Spinal cord (tissue), 9 donors: ENCODE measurements at regions not wholly inside any gene's neighbourhood (a gene's known extent, or its start where the extent isn't known, plus 50 kb on each side); places are given as distances from the start of the nearest gene placed in this dataset.

ENCODE experiments used
- DNase-seq, 6 donors: peaks; one replicate each; pipeline versions ENCODE4 v3.0.0 to v3.0.0-alpha.2; 2013 to 2015; ENCODE audit warnings: low spot score in 6 of 6, low read depth in 4 of 6
- H3K27ac ChIP-seq: one replicate; pipeline ENCODE4 v1.5.1; 2013; ENCODE audit warnings: low read depth, low read length, control low read depth
- H3K27me3 ChIP-seq: one replicate; pipeline ENCODE4 v1.6.1; 2013; ENCODE audit warnings: low read length; ENCODE audit not compliant: control insufficient read depth, insufficient read depth
- H3K36me3 ChIP-seq: one replicate; pipeline ENCODE4 v1.6.1; 2013; ENCODE audit warnings: low read length; ENCODE audit not compliant: control insufficient read depth, insufficient read depth
- H3K4me1 ChIP-seq: one replicate; pipeline ENCODE4 v1.6.1; 2013; ENCODE audit warnings: low read length; ENCODE audit not compliant: control insufficient read depth, insufficient read depth
- H3K4me3 ChIP-seq: one replicate; pipeline ENCODE4 v1.5.1; 2013; ENCODE audit warnings: low read depth, low read length, control low read depth
- H3K9me3 ChIP-seq: one replicate; pipeline ENCODE4 v1.6.1; 2013; ENCODE audit warnings: low read length; ENCODE audit not compliant: control insufficient read depth, insufficient read depth
- WGBS: methylation state at CpG from one replicate; pipeline ENCODE4 v1.1.5; 2013; ENCODE audit warnings: missing lambda C conversion rate; ENCODE audit not compliant: insufficient coverage; 5-methylcytosine and 5-hydroxymethylcytosine counted together
- donor health status: healthy.

DNA sequence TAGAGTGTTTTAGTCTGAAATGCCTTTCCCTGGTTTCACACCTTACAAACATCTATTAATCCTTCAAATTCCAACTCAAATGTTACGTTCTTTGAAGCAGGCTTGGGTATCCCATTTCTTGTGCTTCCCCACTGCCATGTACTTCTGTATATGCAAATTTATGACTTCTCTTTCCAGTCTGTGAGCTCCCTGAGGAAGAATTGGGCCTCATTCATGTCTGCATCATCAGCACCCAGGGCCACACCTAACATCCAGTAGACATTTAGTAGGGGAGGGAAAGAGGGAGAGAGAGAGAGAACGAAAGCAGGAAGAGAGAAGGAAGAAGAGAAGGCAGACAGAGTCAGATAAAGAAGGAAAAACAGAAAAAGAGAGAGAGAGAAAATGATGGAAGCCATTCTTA lies 53.3 kb upstream of the KY start:
- no peak for DNase-seq
- H3K27me3 ChIP-seq, result no peaks in the 10 kb centered on the region
- 88% methylated on average over 1 of the region's 2 CpGs for WGBS
- H3K27ac ChIP-seq, result no peak overlapping the region
- no peaks in the 10 kb centered on the region for H3K36me3 ChIP-seq
- H3K9me3 ChIP-seq, result no peaks in the 10 kb centered on the region
- H3K4me1 ChIP-seq, result peaks cover 4% of the 10 kb centered on the region
- no peak overlapping the region for H3K4me3 ChIP-seq

DNA sequence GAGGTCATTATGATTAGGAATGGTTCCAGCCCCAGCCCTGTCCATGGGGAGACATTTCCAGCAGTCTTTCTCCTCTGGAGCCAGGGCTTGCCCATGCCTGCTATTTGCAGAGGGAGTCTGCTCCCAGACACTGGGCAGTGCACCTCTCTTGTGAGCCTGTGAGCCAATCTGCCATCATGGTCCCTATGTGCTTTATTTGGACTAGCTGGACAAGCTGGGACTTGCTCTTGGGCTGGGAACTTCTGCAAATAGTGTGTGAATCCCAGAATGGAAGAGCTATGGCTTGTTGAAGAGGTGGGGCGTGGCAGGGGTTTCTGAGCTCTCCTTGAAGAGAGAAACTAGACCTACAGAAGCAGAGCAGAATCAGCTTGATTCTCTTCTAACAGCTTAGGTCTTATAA lies 53.7 kb upstream of the KY start:
- WGBS, result no CpG with 5 or more reads among the region's 1 CpG
- no peak overlapping the region for H3K4me3 ChIP-seq
- no peaks in the 10 kb centered on the region for H3K27me3 ChIP-seq
- no peak for DNase-seq
- H3K27ac ChIP-seq, result no peak overlapping the region
- H3K9me3 ChIP-seq, result no peaks in the 10 kb centered on the region
- no peaks in the 10 kb centered on the region for H3K4me1 ChIP-seq
- H3K36me3 ChIP-seq, result no peaks in the 10 kb centered on the region

DNA sequence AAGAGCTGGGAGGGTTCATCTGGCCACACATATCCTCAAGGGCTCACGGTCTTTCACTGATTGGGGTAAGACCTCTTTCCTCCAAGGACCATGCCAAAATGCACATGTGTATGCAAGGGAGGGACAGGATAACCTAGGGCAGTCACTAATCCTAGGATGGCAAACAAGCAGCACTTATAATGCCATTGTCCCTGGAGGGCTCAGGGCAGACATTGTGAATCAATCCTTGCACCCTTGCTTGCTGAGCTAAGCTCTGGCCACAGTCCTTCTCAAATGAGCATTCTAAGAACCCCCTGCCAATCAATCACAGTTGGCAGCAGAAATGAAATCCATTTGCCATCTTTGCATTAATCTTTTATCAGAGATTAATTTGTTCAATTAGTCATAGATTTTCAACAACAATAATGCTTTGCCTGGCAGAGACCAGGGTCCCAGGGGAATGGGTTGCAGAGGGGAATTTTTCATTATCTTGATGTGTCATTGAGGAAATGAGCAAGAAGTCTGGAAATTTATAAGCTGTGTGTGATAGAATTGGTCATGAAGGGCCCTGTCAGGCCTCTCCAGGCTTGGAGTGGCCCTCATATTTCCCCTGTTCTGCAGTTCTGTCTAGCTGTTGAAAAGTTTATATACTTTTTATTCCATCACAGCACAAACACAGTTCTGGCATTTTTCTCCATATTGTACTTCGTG lies 57.2 kb upstream of the KY start:
- Histone ChIP-seq H3K36me3 (no peaks in the 10 kb centered on the region), H3K27me3 (no peaks in the 10 kb centered on the region), H3K4me1 (peaks cover 8% of the 10 kb centered on the region), H3K4me3 (no peak overlapping the region), H3K27ac (no peak overlapping the region), H3K9me3 (no peaks in the 10 kb centered on the region)
- WGBS, result 100% methylated on average over 1 of the region's 2 CpGs
- peak in 1 of 6 donors; percentile 41 for DNase-seq

GRCh38 chr3:134708671-134709070 lies 57.8 kb upstream of the KY start:
- peaks cover 8% of the 10 kb centered on the region for H3K4me1 ChIP-seq
- DNase-seq, result no peak
- no peaks in the 10 kb centered on the region for H3K27me3 ChIP-seq
- H3K27ac ChIP-seq, result no peak overlapping the region
- no peaks in the 10 kb centered on the region for H3K36me3 ChIP-seq
- no peak overlapping the region for H3K4me3 ChIP-seq
- 100% methylated on average over 2 of the region's 2 CpGs for WGBS
- no peaks in the 10 kb centered on the region for H3K9me3 ChIP-seq

DNA sequence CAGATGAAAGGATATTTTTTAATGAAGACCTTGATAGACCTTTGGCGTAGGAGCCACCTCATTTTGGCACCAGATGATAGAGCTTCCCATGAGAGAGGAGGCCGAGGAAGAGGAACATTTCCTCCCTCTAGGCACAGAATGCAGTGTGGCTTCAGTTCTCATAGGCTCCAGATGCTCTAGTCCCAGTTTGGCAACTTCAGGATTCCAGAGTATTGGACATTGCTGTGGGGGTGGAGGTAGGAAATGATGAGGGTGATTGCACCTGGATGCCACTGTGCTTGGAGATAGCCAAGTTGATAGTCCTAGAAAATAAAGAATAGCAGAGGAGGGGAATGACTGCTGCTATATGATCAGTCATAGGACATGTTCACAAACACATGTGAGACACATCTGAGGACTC lies 58.3 kb upstream of the KY start:
- no peaks in the 10 kb centered on the region for H3K9me3 ChIP-seq
- no peaks in the 10 kb centered on the region for H3K36me3 ChIP-seq
- no peak overlapping the region for H3K27ac ChIP-seq
- H3K4me3 ChIP-seq, result no peak overlapping the region
- H3K4me1 ChIP-seq, result peaks cover 8% of the 10 kb centered on the region
- no peaks in the 10 kb centered on the region for H3K27me3 ChIP-seq
- 82% methylated on average over 2 of the region's 2 CpGs for WGBS
- no peak for DNase-seq

DNA sequence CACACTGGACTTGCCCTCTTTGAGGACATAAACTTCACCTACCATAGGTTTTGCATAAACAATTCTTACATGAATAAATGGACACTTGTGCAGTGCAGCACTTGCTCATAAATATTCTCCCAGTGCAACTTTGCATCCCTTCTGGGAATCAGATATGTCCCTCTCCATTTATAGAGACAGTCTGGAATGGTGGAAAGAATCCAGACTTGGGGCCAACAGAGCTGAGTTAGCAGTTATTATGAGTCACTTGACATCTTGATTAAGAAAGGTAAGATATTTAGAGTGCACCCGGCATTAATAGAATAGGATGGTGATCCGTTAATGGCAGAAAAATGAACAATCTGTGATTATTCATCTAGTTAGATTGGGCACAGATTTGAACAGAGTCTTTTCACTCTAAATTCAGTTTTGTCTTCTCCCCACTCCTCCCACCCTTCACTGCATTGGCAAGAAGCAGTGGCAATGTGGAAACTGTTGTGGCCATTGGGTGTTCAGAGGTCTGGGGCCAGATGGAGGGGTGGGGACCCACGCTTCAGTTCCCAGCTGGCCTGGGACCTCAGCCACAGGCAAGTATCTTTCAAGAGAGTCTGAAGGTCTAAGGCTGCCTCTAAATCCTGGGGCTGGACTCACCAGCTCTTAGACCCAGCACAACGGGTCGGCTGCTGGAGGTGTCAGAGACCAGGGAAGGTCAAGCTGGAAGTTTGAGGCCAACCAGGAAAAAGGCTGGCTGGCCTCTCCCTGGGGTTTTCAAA lies 58.9 kb upstream of the KY start:
- Histone ChIP-seq H3K4me3 (no peak overlapping the region), H3K36me3 (no peaks in the 10 kb centered on the region), H3K27me3 (no peaks in the 10 kb centered on the region), H3K4me1 (peaks cover 8% of the 10 kb centered on the region), H3K9me3 (no peaks in the 10 kb centered on the region), H3K27ac (no peak overlapping the region)
- DNase-seq, result peak in 1 of 6 donors; percentile 41
- WGBS, result 54% methylated on average over 4 of the region's 5 CpGs

DNA sequence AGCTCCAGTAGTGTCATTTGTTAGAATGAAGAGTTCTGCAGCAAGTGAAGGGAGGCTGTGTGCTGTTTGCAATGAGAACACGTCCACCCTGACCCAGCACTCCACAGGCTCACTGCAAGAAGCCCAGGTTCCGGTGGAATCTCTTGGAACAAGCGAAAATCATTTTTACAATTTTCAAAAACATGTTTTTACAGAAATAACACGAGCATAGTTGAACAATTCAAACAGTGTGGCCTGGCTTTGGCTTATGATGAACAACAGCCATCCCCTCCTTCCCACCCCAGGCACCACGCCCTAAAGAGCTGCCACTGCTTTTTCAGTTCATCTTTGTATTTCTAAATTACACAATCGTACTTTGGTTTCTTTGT lies 59.5 kb upstream of the KY start:
- no peaks in the 10 kb centered on the region for H3K27me3 ChIP-seq
- no peaks in the 10 kb centered on the region for H3K36me3 ChIP-seq
- no peaks in the 10 kb centered on the region for H3K9me3 ChIP-seq
- DNase-seq, result no peak
- peaks cover 8% of the 10 kb centered on the region for H3K4me1 ChIP-seq
- 87% methylated on average over 4 of the region's 6 CpGs for WGBS
- H3K27ac ChIP-seq, result no peak overlapping the region
- no peak overlapping the region for H3K4me3 ChIP-seq

GRCh38 chr3:134711284-134711683 lies 60.5 kb upstream of the KY start:
- no CpG with 5 or more reads among the region's 1 CpG for WGBS
- no peak for DNase-seq
- Histone ChIP-seq H3K4me1 (peaks cover 8% of the 10 kb centered on the region), H3K27ac (no peak overlapping the region), H3K27me3 (no peaks in the 10 kb centered on the region), H3K36me3 (no peaks in the 10 kb centered on the region), H3K4me3 (no peak overlapping the region), H3K9me3 (no peaks in the 10 kb centered on the region)

- H3K9me3 ChIP-seq, result no peaks in the 10 kb centered on the region
- peaks cover 8% of the 10 kb centered on the region for H3K4me1 ChIP-seq
- no peak for DNase-seq
- H3K4me3 ChIP-seq, result no peak overlapping the region
- H3K27me3 ChIP-seq, result no peaks in the 10 kb centered on the region
- H3K27ac ChIP-seq, result no peak overlapping the region
- no peaks in the 10 kb centered on the region for H3K36me3 ChIP-seq
- 98% methylated on average over 3 of the region's 3 CpGs for WGBS
Observed at GRCh38 chr3:134713671-134714070, 62.8 kb upstream of the KY start.

GRCh38 chr3:134718726-134719125 lies 67.9 kb upstream of the KY start:
- H3K4me3 ChIP-seq, result no peak overlapping the region
- no peaks in the 10 kb centered on the region for H3K4me1 ChIP-seq
- WGBS, result no CpG with 5 or more reads among the region's 4 CpGs
- no peaks in the 10 kb centered on the region for H3K9me3 ChIP-seq
- no peak overlapping the region for H3K27ac ChIP-seq
- no peaks in the 10 kb centered on the region for H3K36me3 ChIP-seq
- no peaks in the 10 kb centered on the region for H3K27me3 ChIP-seq
- no peak for DNase-seq
